Vagina (tissue), 2 donors: ENCODE measurements at regions not wholly inside any gene's neighbourhood (a gene's known extent, or its start where the extent isn't known, plus 50 kb on each side); places are given as distances from the start of the nearest gene placed in this dataset.

Source experiments
- CTCF ChIP-seq, 3 experiments: fragments of 450-650 bp in 2 of 3; fragments of 200-600 bp in 1 of 3; sonication (generic) in 1 of 3; IDR thresholded peaks; one replicate each; pipeline ENCODE4 v1.5.1; 2017 to 2019; ENCODE audit warnings: antibody characterized with exemption in 3 of 3, mild to moderate bottlenecking in 2 of 3, moderate library complexity in 2 of 3
- POLR2A ChIP-seq, 2 donors: fragments of 450-650 bp; IDR thresholded peaks; one replicate each; pipeline ENCODE4 v1.6.1; 2017; ENCODE audit warnings: antibody characterized with exemption in 2 of 2, mild to moderate bottlenecking in 2 of 2, moderate library complexity in 2 of 2

GRCh38 chr6:166728884-166729530 lies 102.0 kb upstream of the RPS6KA2 start:
- TF ChIP-seq CTCF (IDR thresholded peaks at IDR 0.05): no peak
- TF ChIP-seq POLR2A (IDR thresholded peaks at IDR 0.05): no peak
